GM21367 (cell line): ENCODE measurements at regions not wholly inside any gene's neighbourhood (a gene's known extent, or its start where the extent isn't known, plus 50 kb on each side); places are given as distances from the start of the nearest gene placed in this dataset.

ENCODE experiments used
- ATAC-seq: cut with Tn5 transposase; IDR thresholded peaks from one replicate; pipeline ENCODE4 v1.9.1; 2021; ENCODE audit not compliant: unreplicated experiment

GRCh38 chr18:71597219-71597618 is 946.9 kb downstream of the CBLN2 start:
- ATAC-seq: no peak

- ATAC-seq: no peak
Observed at GRCh38 chr18:71583252-71583651, 960.9 kb downstream of the CBLN2 start.

- ATAC-seq: no peak
Observed at GRCh38 chr18:71554686-71555085, 989.5 kb downstream of the CBLN2 start.

GRCh38 chr18:71541643-71542042 is 1002.5 kb downstream of the CBLN2 start:
- ATAC-seq: no peak

GRCh38 chr18:71529703-71530303 is 1014.3 kb downstream of the CBLN2 start:
- no peak for ATAC-seq

- ATAC-seq: no peak
Observed at GRCh38 chr18:71523483-71524435, 1020.4 kb downstream of the CBLN2 start.

- no peak for ATAC-seq
Observed at GRCh38 chr18:71505526-71505925, 1038.6 kb downstream of the CBLN2 start.

GRCh38 chr18:71503222-71503621 is 1040.9 kb downstream of the CBLN2 start:
- no peak for ATAC-seq

GRCh38 chr18:71485611-71486010 is 1058.5 kb downstream of the CBLN2 start:
- no peak for ATAC-seq

GRCh38 chr18:71471963-71472725 is 1072.0 kb downstream of the CBLN2 start:
- no peak for ATAC-seq

- no peak for ATAC-seq
Observed at GRCh38 chr18:71456206-71456605, 1087.9 kb downstream of the CBLN2 start.

GRCh38 chr18:71450257-71450656 is 1093.9 kb downstream of the CBLN2 start:
- no peak for ATAC-seq

- no peak for ATAC-seq
Observed at GRCh38 chr18:71443706-71444480, 1100.2 kb downstream of the CBLN2 start.

- ATAC-seq: no peak
Observed at GRCh38 chr18:71442731-71443141, 1101.4 kb downstream of the CBLN2 start.

- no peak for ATAC-seq
Observed at GRCh38 chr18:71441156-71441555, 1103.0 kb downstream of the CBLN2 start.

GRCh38 chr18:71437511-71437910 is 1106.6 kb downstream of the CBLN2 start:
- no peak for ATAC-seq

GRCh38 chr18:71433373-71433772 is 1110.8 kb downstream of the CBLN2 start:
- no peak for ATAC-seq

GRCh38 chr18:71431689-71432088 is 1112.5 kb downstream of the CBLN2 start:
- ATAC-seq: no peak

GRCh38 chr18:71431171-71431570 is 1113.0 kb downstream of the CBLN2 start:
- ATAC-seq: no peak

GRCh38 chr18:71426441-71426840 is 1117.7 kb downstream of the CBLN2 start:
- no peak for ATAC-seq
